Liver (tissue), 3 donors: ENCODE measurements at regions not wholly inside any gene's neighbourhood (a gene's known extent, or its start where the extent isn't known, plus 50 kb on each side); places are given as distances from the start of the nearest gene placed in this dataset.

Experiments used
- CTCF ChIP-seq: fragments of 150-350 bp; IDR thresholded peaks from 2 replicates; pipeline ENCODE4 v1.5.1; 2017; ENCODE audit warnings: improper control_type of control experiment, low read depth, low read length; ENCODE audit not compliant: missing input control
- EGR1 ChIP-seq, 2 donors: IDR thresholded peaks; 2 replicates each; pipeline ENCODE4 v1.6.1; 2016 to 2018; ENCODE audit warnings: antibody characterized with exemption in 2 of 2, low read depth in 2 of 2
- GABPA ChIP-seq, 2 donors: IDR thresholded peaks in 1 of 2; conservative IDR thresholded peaks in 1 of 2; 2 replicates each; pipeline ENCODE4 v1.6.1; 2016; ENCODE audit warnings: antibody characterized with exemption in 2 of 2, mild to moderate bottlenecking in 1 of 2, moderate library complexity in 1 of 2
- MAX ChIP-seq: IDR thresholded peaks from 2 replicates; pipeline ENCODE4 v1.6.1; 2016; ENCODE audit warnings: antibody characterized with exemption
- REST ChIP-seq: IDR thresholded peaks from 2 replicates; pipeline ENCODE4 v1.6.1; 2016; ENCODE audit warnings: antibody characterized with exemption, mild to moderate bottlenecking
- SP1 ChIP-seq: IDR thresholded peaks from 2 replicates; pipeline ENCODE4 v1.6.1; 2018; ENCODE audit warnings: antibody characterized with exemption, mild to moderate bottlenecking
- TAF1 ChIP-seq: conservative IDR thresholded peaks from 2 replicates; pipeline ENCODE4 v1.6.1; 2016; ENCODE audit warnings: antibody characterized with exemption, mild to moderate bottlenecking
- ZBTB33 ChIP-seq: IDR thresholded peaks from 2 replicates; pipeline ENCODE4 v1.6.1; 2016; ENCODE audit warnings: antibody characterized with exemption
- donor health status: healthy.
- donor health status: healthy.

GRCh38 chr11:129637983-129638776 is 177.5 kb upstream of the TMEM45B start:
- no peak for TF ChIP-seq GABPA (IDR thresholded peaks at IDR 0.05 in 1 of 2, conservative IDR thresholded peaks at IDR 0.05 in 1 of 2)
- no peak for TF ChIP-seq MAX
- TF ChIP-seq CTCF = no peak
- TF ChIP-seq REST = no peak
- no peak for TF ChIP-seq EGR1 (IDR thresholded peaks at IDR 0.05; ENCODE audit: low read depth in 2 of 2)
- no peak for TF ChIP-seq SP1
- no peak for TF ChIP-seq TAF1
- TF ChIP-seq ZBTB33 = no peak
